Body of pancreas (tissue), 4 donors: ENCODE measurements at regions not wholly inside any gene's neighbourhood (a gene's known extent, or its start where the extent isn't known, plus 50 kb on each side); places are given as distances from the start of the nearest gene placed in this dataset.

Source experiments
- ATAC-seq: fragments of 150-250 bp; one replicate; pipeline ENCODE4 v1.9.1; 2016
- DNase-seq, 4 donors: peaks; one replicate each; pipeline ENCODE4 v3.0.0-alpha.2; 2019
- H3K27ac ChIP-seq, 4 donors: fragments of 200-600 bp; sonication (generic); 1 replicate in 3 of 4; 2 replicates in 1 of 4; pipeline versions ENCODE4 v1.5.1 to v1.6.1; 2016 to 2019; ENCODE audit warnings: mild to moderate bottlenecking in 1 of 4, mixed read lengths in 1 of 4, moderate library complexity in 1 of 4
- H3K27me3 ChIP-seq, 2 donors: fragments of 200-600 bp; sonication (generic); one replicate each; pipeline ENCODE4 v1.6.0; 2016; ENCODE audit warnings: mild to moderate bottlenecking in 1 of 2
- H3K36me3 ChIP-seq, 2 donors: fragments of 200-600 bp; sonication (generic); replicated peaks in 1 of 2; 2 replicates each; pipeline ENCODE4 v1.5.1; 2016; ENCODE audit warnings: low read depth in 2 of 2; ENCODE audit not compliant: insufficient read depth in 1 of 2
- H3K4me1 ChIP-seq: fragments of 200-600 bp; sonication (generic); one replicate; pipeline ENCODE4 v1.6.0; 2016
- H3K4me3 ChIP-seq, 2 donors: fragments of 200-600 bp; sonication (generic); 1 replicate in 1 of 2; 2 replicates in 1 of 2; pipeline ENCODE4 v1.5.1; 2016 to 2019
- H3K9me3 ChIP-seq, 3 donors: fragments of 200-600 bp; sonication (generic); 1 replicate in 2 of 3; 2 replicates in 1 of 3; pipeline ENCODE4 v1.5.1; 2016
- CTCF ChIP-seq, 7 experiments: fragments of 450-650 bp in 4 of 7; fragments of 200-600 bp in 3 of 7; sonication (generic) in 3 of 7; IDR thresholded peaks; one replicate each; pipeline ENCODE4 v1.5.1; 2016 to 2019; ENCODE audit warnings: antibody characterized with exemption in 7 of 7
- POLR2A ChIP-seq, 3 donors: fragments of 450-650 bp; IDR thresholded peaks; one replicate each; pipeline ENCODE4 v1.6.1; 2016; ENCODE audit warnings: antibody characterized with exemption in 3 of 3, mild to moderate bottlenecking in 2 of 3
- WGBS, 2 donors: methylation state at CpG; one replicate each; pipeline ENCODE4 v1.1.5; 2017; 5-methylcytosine and 5-hydroxymethylcytosine counted together
- intact Hi-C: fragments of 100-400 bp; cut with DNase I; formaldehyde crosslinking; loops from one replicate; pipeline ENCODE4 v1.15.1; 2023

DNA sequence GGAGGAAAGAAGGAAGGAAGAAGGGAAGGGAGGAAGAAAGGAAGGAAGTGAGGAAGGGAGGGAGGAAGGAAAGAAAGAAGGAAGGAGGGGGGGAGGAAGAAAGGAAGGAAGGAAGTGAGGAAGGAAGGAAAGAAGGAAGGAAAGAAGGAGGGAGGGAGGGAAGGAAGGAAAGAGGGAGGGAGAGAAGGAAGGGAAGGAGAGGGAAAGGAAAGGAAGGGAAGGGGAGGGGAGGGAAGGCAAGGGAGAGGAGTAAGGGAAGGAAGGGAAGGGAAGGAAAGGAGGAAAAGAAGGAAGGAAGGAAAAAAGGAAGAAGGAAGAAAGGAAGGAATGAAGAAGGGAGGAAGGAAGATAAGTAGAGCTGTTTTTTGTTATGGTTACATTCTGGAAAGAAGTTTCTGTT, 141.2 kb downstream of the LRRC3B start:
- no peak for DNase-seq
- H3K36me3 ChIP-seq: no peaks in the 10 kb centered on the region
- no peaks in the 10 kb centered on the region for H3K27me3 ChIP-seq
- H3K4me1 ChIP-seq: no peaks in the 10 kb centered on the region
- H3K27ac ChIP-seq: no peak overlapping the region
- H3K4me3 ChIP-seq: no peak overlapping the region
- intact Hi-C loops: no loop called here
- TF ChIP-seq CTCF (IDR thresholded peaks at IDR 0.05): no peak
- TF ChIP-seq POLR2A (IDR thresholded peaks at IDR 0.05): no peak
- ATAC-seq: no peak
- H3K9me3 ChIP-seq: no peaks in the 10 kb centered on the region

DNA sequence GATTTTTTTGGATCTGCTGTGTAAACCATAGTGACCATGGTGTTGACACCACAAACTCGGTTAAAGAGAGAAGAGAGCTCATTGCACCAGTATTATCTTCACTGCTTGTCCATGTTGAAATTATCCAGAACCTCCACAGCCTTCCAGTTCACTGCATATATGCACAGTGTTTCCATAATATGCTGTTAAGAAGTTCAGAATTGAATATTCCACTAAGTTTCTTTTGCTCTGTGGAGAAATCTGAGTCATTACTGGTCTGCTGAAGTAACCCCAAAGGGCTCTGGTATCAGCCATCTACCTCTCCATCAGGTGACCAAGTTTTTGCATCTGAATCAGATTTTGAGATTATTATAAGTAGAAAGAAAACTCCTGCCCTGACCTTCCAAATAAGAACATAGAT, 143.5 kb downstream of the LRRC3B start:
- H3K9me3 ChIP-seq: no peaks in the 10 kb centered on the region
- DNase-seq: no peak
- no peaks in the 10 kb centered on the region for H3K4me1 ChIP-seq
- TF ChIP-seq POLR2A (IDR thresholded peaks at IDR 0.05) (no peak), CTCF (IDR thresholded peaks at IDR 0.05) (no peak)
- H3K27me3 ChIP-seq: no peaks in the 10 kb centered on the region
- H3K27ac ChIP-seq: no peak overlapping the region
- H3K4me3 ChIP-seq: no peak overlapping the region
- H3K36me3 ChIP-seq: no peaks in the 10 kb centered on the region
- 62 to 75% methylated on average over 1 of the region's 1 CpG for WGBS, 2 donors
- no peak for ATAC-seq
- intact Hi-C loops: no loop called here

DNA sequence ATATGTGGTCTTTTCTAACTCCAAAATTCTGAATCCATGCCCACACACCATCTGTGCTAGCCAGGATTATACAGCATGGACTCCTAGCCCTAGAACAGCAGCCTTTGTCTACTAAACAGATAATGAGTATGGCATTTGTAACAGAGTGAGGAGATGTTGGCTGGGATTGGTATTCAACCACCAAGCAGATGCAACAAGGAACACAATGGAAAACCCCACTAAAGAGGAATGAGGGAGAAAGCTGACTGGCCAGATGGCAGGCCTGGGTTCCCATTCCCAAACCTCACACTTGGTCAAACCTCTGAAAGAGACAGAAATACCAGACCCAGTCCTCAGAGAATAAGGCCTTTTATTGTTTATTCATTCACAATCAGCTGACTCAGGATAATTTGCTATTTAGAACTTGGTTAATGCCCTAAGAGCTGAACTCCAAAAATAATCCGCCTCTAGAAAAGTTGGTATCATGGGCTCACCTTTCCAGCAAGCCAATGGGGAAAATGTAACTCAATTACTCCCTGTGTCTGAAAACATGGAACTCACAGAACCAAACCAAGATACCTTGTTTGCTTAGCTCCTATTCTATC, 145.6 kb downstream of the LRRC3B start:
- 100% methylated on average over 1 of the region's 1 CpG for WGBS, 2 donors
- intact Hi-C loops: no loop called here
- Histone ChIP-seq H3K27me3 (no peaks in the 10 kb centered on the region), H3K4me3 (no peak overlapping the region), H3K27ac (no peak overlapping the region), H3K4me1 (no peaks in the 10 kb centered on the region), H3K36me3 (no peaks in the 10 kb centered on the region), H3K9me3 (no peaks in the 10 kb centered on the region)
- DNase-seq: no peak
- no peak for TF ChIP-seq CTCF (IDR thresholded peaks at IDR 0.05)
- ATAC-seq: no peak

DNA sequence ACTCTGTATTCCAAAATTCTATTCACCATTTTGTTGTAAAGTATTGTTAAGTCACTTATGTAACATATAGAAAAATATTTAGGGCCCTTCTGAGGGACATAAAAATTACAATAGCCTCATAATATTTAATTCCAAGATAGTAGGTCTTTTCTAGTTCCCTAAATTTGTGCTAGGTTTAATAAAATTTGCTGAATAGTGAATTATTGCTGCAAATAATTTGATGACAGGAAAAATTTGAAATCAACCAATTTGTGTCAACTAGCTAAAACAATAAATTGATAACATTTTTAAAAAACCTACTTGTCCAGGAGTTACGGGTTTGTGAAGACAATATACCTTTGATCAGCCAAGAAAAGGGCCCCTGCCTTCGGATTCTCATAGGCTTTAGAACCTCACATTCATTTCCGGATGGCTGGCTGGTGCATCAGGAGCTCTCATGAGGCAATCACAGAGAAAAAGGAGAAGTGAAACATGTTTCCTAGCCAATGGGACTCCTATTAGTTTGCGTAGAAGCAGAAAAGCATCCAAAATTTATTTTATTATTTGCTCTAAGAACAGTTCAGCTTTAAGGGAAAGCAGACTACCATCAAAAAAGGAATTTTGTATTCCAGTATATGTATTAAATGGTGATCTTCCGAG, 177.2 kb downstream of the LRRC3B start:
- Histone ChIP-seq H3K27me3 (no peaks in the 10 kb centered on the region), H3K4me1 (no peaks in the 10 kb centered on the region), H3K36me3 (no peaks in the 10 kb centered on the region), H3K4me3 (no peak overlapping the region), H3K27ac (no peak overlapping the region), H3K9me3 (no peaks in the 10 kb centered on the region)
- intact Hi-C loops: no loop called here
- no peak for ATAC-seq
- DNase-seq: no peak
- TF ChIP-seq CTCF (IDR thresholded peaks at IDR 0.05) (no peak), POLR2A (IDR thresholded peaks at IDR 0.05) (no peak)
- WGBS, 2 donors: 72 to 73% methylated on average over 5 of the region's 5 CpGs

GRCh38 chr3:26807272-26807671, 184.7 kb downstream of the LRRC3B start:
- ATAC-seq (no peak), DNase-seq (no peak)
- H3K27ac ChIP-seq: no peak overlapping the region
- TF ChIP-seq CTCF (IDR thresholded peaks at IDR 0.05) (no peak), POLR2A (IDR thresholded peaks at IDR 0.05) (no peak)
- H3K36me3 ChIP-seq: no peaks in the 10 kb centered on the region
- no peaks in the 10 kb centered on the region for H3K27me3 ChIP-seq
- no peaks in the 10 kb centered on the region for H3K4me1 ChIP-seq
- intact Hi-C loops: no loop called here
- H3K9me3 ChIP-seq: no peaks in the 10 kb centered on the region
- whole genome bisulfite sequencing, 2 donors: 76 to 81% methylated on average over 1 of the region's 1 CpG
- no peak overlapping the region for H3K4me3 ChIP-seq
